T-helper 1 cell treated with Interleukin-12 subunit alpha and Interleukin-12 subunit beta and Interleukin-4 antibody, amounts not matched to agents 30 μg/mL and 1 μg/mL, for 36 hours (primary cell): ENCODE measurements at regions not wholly inside any gene's neighbourhood (a gene's known extent, or its start where the extent isn't known, plus 50 kb on each side); places are given as distances from the start of the nearest gene placed in this dataset.
"Not testable (repeated sequence)": the region's sequence is repeated elsewhere in the genome, so short reads cannot be mapped to it uniquely, and the experiment has no call there.

ENCODE experiments used
- H3K27ac Mint-ChIP-seq: one replicate; pipeline ENCODE4 v1.8.0; 2021; ENCODE audit warnings: mild to moderate bottlenecking, mixed read lengths
- H3K27me3 Mint-ChIP-seq: one replicate; pipeline ENCODE4 v1.8.0; 2021; ENCODE audit warnings: low read depth, mixed read lengths
- H3K36me3 Mint-ChIP-seq: one replicate; pipeline ENCODE4 v1.8.0; 2021; ENCODE audit warnings: low read depth, mixed read lengths
- H3K4me1 Mint-ChIP-seq: one replicate; pipeline ENCODE4 v1.8.0; 2021; ENCODE audit warnings: low read depth, mixed read lengths
- H3K4me3 Mint-ChIP-seq: one replicate; pipeline ENCODE4 v1.8.0; 2021; ENCODE audit warnings: mild to moderate bottlenecking, moderate library complexity, mixed read lengths
- H3K9me3 Mint-ChIP-seq: one replicate; pipeline ENCODE4 v1.8.0; 2021; ENCODE audit warnings: mixed read lengths

DNA sequence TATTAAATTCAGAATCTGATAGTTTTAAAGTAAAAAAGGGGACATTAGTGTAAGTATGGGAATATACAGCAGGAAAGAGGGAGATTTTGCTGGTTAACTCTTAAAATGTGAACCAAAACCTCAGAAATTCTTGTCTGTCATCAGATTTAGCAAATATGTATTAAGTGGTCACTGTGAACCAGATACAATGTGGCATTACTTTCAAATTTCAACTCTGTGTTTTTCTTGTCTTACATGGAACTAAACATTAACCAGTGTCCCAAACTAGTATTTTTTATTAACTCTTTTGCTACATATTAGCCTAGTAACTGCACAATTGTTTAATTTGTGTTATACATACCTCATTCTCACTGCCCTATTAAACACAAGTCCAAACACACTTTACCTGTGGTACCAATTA lies 259.9 kb upstream of the RASA1 start:
- Mint-ChIP-seq H3K4me3 (no peak overlapping the region), H3K27ac (no peak overlapping the region), H3K9me3 (no peaks in the 10 kb centered on the region), H3K36me3 (no peaks in the 10 kb centered on the region), H3K27me3 (peaks cover 14% of the 10 kb centered on the region), H3K4me1 (no peaks in the 10 kb centered on the region)

DNA sequence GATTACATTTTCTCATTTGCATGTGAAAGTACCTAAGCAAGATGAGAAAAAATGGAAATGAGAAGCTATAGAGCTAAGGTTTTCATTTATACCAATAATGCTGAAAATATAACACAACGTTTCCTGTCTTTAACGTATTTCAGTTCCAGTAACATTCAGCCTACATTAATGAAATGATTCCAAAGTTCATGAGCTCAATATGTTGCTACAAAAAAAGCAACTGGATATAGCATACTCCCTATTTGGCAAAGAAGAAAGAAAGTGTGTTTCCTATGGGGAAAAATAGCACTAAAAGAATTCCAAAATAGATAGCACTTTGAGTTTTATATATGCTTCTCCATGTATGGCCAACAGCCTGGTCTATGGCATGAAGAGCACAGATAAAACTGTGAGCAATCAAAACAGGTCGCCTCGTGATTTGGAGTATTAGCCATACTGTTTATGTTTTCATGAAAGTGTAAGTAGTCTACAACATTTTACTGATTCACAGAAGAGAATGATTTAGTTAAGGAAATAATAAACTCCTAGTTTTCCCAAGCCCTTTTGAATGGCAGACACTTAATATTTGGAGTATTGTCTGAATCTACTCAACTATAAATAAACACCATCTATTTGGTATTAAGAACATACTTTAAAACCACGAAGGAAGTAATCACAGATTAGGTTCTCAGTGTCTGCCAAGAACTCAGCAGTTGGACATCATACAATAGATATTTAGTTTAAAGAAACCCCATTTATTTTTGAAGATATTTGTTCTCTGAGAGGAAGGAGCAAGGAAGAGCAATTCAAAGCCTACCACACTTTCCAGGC lies 258.7 kb upstream of the RASA1 start:
- H3K27me3 Mint-ChIP-seq, result peaks cover 9% of the 10 kb centered on the region
- no peaks in the 10 kb centered on the region for H3K36me3 Mint-ChIP-seq
- no peak overlapping the region for H3K27ac Mint-ChIP-seq
- no peak overlapping the region for H3K4me3 Mint-ChIP-seq
- no peaks in the 10 kb centered on the region for H3K4me1 Mint-ChIP-seq
- no peaks in the 10 kb centered on the region for H3K9me3 Mint-ChIP-seq

DNA sequence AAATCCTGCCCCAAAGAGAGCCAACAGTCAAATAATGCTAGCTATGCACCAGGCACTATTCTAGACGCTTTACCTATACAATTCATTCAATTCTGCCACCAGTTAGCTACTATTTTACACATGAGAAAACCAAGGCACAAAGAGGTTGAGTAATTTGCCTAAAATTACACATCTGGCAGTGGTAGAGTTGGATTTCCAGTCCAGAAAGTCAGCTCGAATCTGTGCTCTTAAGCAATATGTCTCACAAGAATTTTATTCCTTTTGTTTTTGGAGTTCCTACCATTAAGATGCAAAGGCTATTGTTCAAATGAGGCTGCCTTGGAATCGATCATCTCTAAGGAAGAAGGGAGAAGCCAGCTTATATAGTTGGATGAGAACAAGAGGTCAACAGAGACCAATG lies 256.9 kb upstream of the RASA1 start:
- Mint-ChIP-seq H3K27me3 (peaks cover 12% of the 10 kb centered on the region), H3K4me3 (no peak overlapping the region), H3K4me1 (no peaks in the 10 kb centered on the region), H3K9me3 (no peaks in the 10 kb centered on the region), H3K36me3 (no peaks in the 10 kb centered on the region), H3K27ac (no peak overlapping the region)

DNA sequence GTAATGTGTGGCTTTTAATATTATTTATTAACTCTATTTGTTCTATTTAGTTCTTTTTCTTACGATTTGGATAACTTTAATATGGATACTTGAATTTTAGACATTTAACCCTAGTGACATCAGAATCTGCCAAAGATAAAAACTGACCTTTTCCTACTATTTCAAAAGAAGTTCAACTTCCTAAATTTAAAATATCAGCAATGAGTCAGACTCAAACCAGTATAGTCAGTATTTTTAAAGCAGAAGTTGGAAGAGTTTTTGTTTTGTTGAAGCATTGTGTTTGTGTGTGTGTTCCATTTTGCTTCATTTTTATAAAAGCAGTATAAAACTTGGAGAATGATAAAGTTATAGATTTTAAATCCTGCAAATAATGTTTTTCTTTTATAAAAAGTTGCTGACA lies 251.8 kb upstream of the RASA1 start:
- Mint-ChIP-seq H3K27me3 (peaks cover 12% of the 10 kb centered on the region), H3K27ac (no peak overlapping the region), H3K4me1 (peaks cover 12% of the 10 kb centered on the region), H3K4me3 (no peak overlapping the region), H3K36me3 (no peaks in the 10 kb centered on the region), H3K9me3 (no peaks in the 10 kb centered on the region)

DNA sequence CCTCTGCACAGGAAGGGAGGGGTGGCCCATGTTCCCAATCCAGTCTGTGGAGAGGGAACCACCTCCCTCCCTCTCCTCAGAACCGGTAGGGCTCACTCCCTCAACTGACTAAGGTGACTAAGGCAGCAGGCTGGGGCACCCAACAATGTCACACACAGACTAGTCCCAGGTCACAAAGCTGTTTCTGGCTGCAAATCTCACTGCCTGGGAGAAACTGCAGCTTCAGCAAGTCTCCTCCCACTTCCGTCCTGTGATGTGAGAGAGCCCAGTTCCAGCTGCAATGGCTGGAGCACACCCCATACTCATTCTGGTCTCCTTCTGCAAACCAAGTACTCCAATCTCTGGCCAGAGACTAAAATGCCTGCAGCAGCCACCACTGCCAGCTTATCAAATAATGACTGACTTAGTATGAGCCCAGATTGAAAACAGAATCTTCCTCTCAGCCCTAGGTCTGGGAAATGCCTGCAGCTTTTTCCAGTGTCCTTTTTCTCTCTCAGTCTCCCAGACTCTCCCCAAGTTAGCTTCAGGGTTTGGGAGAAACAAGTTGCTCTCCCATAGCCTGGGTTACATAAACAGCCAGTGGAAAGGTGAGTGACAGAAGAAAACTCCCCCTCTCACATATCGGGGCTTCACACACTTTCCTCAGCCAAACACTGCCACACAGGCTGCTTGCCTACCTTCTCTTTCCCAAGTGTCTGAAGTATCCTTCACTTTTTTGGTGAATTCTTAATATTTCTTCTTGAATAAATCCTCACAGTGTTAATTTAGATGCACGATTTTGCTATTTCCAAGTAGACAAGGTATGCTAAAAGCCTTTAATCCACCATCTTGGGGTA lies 247.4 kb upstream of the RASA1 start:
- no peak overlapping the region for H3K4me3 Mint-ChIP-seq
- H3K36me3 Mint-ChIP-seq, result no peaks in the 10 kb centered on the region
- H3K4me1 Mint-ChIP-seq, result peaks cover 12% of the 10 kb centered on the region
- H3K27me3 Mint-ChIP-seq, result peaks cover 12% of the 10 kb centered on the region
- H3K9me3 Mint-ChIP-seq, result no peaks in the 10 kb centered on the region
- no peak overlapping the region for H3K27ac Mint-ChIP-seq

DNA sequence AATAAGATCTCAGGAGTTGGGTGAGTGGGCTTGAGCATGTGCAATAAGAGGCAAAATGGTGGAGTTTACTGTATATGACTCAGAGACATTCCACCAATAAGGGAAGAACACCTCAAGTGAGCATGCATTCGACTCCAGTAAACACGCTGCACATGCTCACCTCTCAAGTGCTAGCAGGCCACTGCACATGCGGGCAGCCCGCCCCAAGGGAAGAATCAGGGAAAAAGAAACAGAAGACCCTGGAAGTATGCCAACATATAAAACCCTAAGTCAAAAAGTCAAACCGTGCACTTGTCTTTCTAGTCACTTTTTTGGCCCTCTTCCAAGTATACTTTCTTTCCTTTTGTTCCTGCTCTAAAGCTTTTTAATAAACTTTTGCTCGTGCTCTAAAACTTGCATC lies 245.3 kb upstream of the RASA1 start:
- Mint-ChIP-seq H3K4me1 (peaks cover 15% of the 10 kb centered on the region), H3K4me3 (no peak overlapping the region), H3K36me3 (no peaks in the 10 kb centered on the region), H3K9me3 (no peaks in the 10 kb centered on the region), H3K27ac (no peak overlapping the region), H3K27me3 (peaks cover 14% of the 10 kb centered on the region)

DNA sequence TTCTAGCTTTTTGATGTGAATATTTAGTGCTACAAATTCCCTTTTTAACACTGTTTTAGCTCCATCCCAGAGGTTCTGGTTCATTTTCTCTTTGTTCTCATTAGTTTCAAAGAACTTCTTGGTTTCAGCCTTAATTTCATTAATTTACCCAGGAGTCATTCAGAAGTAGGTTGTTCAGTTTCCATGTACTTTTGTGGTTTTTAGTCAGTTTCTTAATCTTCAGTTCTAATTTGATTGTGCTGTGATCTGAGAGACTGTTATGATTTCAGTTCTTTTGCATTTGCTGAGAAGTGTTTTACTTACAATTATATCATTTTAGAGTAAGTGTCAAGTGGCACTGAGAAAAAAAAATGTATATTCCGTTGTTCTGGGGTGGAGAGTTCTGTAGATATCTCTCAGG lies 240.1 kb upstream of the RASA1 start:
- Mint-ChIP-seq H3K4me1 (peaks cover 9% of the 10 kb centered on the region), H3K36me3 (no peaks in the 10 kb centered on the region), H3K27ac (no peak overlapping the region), H3K9me3 (no peaks in the 10 kb centered on the region), H3K4me3 (no peak overlapping the region), H3K27me3 (peaks cover 22% of the 10 kb centered on the region)

DNA sequence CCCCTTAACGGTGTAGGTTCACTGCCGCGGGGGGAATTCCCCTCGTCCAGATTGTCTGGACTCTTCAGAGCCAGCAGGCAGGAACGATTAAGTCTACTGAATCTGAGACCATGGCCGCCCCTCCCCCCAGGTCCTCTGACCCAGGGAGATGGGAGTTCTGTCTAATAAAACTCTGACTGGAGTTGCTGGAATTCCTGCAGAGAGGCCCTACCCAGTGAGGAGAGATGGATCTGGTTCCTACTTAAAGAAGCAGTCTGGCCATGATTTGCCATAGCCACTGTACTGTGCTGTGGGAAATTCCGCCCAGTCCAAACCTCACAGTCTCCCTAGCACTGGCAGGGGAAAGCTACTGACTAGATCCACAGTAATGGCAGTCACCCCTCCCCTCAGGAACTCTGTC lies 237.7 kb upstream of the RASA1 start:
- H3K27ac Mint-ChIP-seq, result no peak overlapping the region
- H3K36me3 Mint-ChIP-seq, result no peaks in the 10 kb centered on the region
- no peak overlapping the region for H3K4me3 Mint-ChIP-seq
- H3K4me1 Mint-ChIP-seq, result peaks cover 9% of the 10 kb centered on the region
- peaks cover 14% of the 10 kb centered on the region for H3K27me3 Mint-ChIP-seq
- H3K9me3 Mint-ChIP-seq, result no peaks in the 10 kb centered on the region

DNA sequence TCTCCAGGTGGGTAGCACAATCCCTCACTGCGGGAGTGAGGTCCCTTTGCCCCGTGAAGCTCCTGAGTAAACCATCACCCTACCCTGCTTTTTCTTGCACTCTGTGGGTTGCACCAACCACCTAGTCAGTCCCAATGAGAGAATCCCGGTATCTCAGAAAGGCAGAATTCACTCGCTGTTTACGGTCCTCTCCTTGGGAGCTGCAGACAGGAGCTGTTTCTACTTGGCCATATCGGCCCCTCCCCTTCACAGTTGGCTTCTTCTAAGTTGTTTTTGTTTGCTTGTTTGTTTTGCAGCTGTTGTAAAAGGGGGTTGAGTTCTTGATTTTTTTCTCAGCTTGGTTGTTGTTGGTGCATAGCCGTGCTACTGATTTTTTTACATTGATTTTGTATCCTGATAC lies 237.0 kb upstream of the RASA1 start:
- no peaks in the 10 kb centered on the region for H3K9me3 Mint-ChIP-seq
- H3K4me1 Mint-ChIP-seq, result peaks cover 9% of the 10 kb centered on the region
- H3K27ac Mint-ChIP-seq, result no peak overlapping the region
- H3K4me3 Mint-ChIP-seq, result no peak overlapping the region
- peaks cover 14% of the 10 kb centered on the region for H3K27me3 Mint-ChIP-seq
- no peaks in the 10 kb centered on the region for H3K36me3 Mint-ChIP-seq

DNA sequence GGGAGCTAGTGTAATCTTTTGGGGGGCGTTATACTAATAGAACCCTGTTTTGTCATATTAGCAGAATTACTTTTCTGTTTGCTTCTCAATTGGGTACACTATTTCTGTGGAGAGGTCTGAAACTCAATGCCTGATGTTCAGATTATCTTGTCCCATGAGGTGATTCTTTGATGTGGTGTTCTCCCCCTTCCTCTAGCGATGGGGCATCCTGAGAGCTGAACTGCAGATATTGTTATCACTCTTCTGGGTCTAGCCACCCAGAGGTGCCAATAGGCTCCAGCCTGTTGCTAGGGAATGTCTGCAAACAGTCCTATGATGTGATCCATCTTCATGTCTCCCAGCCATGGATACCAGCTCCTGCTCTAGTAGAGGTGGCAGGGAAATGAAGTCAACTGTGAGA lies 233.1 kb upstream of the RASA1 start:
- H3K4me3 Mint-ChIP-seq, result no peak overlapping the region
- H3K36me3 Mint-ChIP-seq, result no peaks in the 10 kb centered on the region
- peaks cover 6% of the 10 kb centered on the region for H3K9me3 Mint-ChIP-seq
- H3K27ac Mint-ChIP-seq, result no peak overlapping the region
- H3K27me3 Mint-ChIP-seq, result peaks cover 5% of the 10 kb centered on the region
- H3K4me1 Mint-ChIP-seq, result no peaks in the 10 kb centered on the region

DNA sequence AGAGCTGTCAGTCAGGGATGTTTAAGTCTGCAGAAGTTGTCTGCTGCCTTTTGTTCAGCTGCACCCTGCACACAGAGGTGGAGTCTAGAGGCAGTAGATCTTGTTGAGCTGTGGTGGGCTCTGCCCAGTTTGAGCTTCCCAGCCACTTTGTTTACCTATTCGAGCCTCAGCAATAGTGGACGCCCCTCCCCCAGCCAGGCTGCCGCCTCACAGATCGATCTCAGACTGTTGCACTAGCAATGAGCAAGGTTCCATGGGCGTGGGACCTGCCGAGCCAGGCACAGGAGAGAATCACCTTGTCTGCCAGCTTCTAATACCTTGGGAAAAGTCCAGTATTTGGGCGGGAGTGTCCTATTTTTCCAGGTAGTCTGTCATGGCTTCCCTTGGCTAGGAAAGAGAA lies 225.1 kb upstream of the RASA1 start:
- H3K4me1 Mint-ChIP-seq, result no peaks in the 10 kb centered on the region
- H3K27ac Mint-ChIP-seq, result no peak overlapping the region
- H3K27me3 Mint-ChIP-seq, result peaks cover 15% of the 10 kb centered on the region
- peaks cover 9% of the 10 kb centered on the region for H3K9me3 Mint-ChIP-seq
- H3K4me3 Mint-ChIP-seq, result no peak overlapping the region
- H3K36me3 Mint-ChIP-seq, result no peaks in the 10 kb centered on the region

DNA sequence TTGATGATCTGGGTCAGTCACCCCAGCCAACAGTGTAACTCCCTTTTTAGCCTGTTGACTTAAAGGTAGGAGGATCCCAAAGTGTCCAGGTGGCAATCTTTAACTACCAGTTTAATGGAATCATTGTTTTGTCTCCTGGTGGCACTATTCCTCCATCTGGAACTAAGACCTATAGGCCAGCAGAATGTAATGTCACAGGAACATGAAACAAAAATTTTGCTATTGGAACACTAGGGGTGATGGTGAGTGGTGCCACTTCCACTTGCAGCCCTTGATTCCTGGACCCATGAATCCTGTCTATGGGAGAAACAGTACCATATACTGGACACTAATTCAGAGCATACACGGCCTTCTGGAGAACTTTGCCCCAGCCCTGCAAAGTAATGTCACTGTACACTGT lies 219.5 kb upstream of the RASA1 start:
- Mint-ChIP-seq H3K4me3 (no peak overlapping the region), H3K9me3 (peaks cover 24% of the 10 kb centered on the region), H3K27ac (no peak overlapping the region), H3K36me3 (peaks cover 8% of the 10 kb centered on the region), H3K27me3 (peaks cover 6% of the 10 kb centered on the region), H3K4me1 (peaks cover 3% of the 10 kb centered on the region)

DNA sequence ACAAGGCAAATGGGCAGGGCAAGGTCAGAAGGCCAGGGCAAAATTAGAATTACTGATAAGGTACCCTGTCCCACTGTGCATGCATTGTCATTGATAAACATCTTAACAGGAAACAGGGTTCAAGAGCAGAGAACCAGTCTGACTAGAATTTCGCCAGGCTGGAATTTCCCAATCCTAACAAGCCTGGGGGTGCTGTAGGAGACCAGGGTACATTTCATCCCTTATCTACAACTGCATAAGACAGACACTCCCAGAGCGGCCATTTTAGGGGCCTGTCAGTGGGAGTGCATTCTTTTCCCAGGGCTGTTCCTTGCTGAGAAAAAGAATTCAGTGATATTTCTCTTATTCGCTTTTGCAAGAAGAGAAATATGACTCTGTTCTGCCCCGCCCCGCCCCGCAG lies 218.7 kb upstream of the RASA1 start:
- H3K36me3 Mint-ChIP-seq, H3K4me3 Mint-ChIP-seq, H3K27ac Mint-ChIP-seq, H3K27me3 Mint-ChIP-seq, H3K4me1 Mint-ChIP-seq: not testable (repeated sequence)
- H3K9me3 Mint-ChIP-seq, result peaks cover 26% of the 10 kb centered on the region

DNA sequence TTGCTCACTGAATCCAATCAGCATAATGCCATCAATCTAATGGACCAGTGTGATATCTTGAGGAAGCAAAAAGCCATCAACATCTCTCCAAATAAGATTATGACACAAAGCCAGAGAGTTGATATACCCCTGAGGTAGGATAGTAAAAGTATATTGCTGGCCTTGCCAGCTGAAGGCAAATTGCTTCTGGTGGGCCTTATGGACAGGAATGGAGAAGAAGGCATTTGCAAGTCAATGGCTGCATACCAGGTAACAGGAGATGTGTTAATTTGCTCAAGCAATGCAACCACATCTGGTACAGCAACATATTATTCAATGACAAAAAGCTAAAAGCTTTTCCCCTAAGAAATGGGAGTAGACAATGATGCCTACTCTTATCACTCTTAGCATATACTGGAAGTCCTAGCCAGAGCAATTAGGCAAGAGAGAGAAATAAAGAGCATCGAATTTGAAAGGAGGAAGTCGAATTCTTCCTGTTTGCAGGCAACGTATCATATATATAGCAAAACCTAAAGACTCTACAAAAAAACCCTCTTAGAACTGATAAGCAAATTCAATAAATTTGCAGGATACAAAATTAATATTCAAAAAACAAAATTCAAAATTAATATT lies 216.1 kb upstream of the RASA1 start:
- Mint-ChIP-seq H3K9me3 (peaks cover 26% of the 10 kb centered on the region), H3K36me3 (peaks cover 8% of the 10 kb centered on the region), H3K4me1 (peaks cover 3% of the 10 kb centered on the region), H3K27ac (no peak overlapping the region), H3K27me3 (no peaks in the 10 kb centered on the region), H3K4me3 (no peak overlapping the region)

DNA sequence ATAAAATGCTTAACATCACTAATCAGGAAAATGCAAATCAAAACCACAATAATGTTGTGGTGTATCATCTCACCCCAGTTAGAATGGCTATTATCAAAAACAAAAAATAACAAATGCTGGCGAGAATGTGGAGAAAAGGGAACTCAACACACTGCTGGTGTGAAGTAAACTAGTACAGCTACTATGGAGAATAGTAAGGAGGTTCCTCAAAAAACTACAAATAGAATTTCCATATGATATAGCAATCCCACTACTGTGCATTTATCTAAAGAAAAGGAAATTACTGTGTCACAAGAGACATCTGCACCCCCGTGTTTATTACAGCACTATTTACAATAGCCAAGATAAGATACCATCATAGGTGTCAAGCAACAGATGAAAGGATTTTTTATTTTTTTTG lies 214.5 kb upstream of the RASA1 start:
- H3K4me3 Mint-ChIP-seq, result no peak overlapping the region
- peaks cover 8% of the 10 kb centered on the region for H3K36me3 Mint-ChIP-seq
- H3K9me3 Mint-ChIP-seq, result peaks cover 26% of the 10 kb centered on the region
- H3K27ac Mint-ChIP-seq, result no peak overlapping the region
- H3K4me1 Mint-ChIP-seq, result peaks cover 3% of the 10 kb centered on the region
- H3K27me3 Mint-ChIP-seq, result no peaks in the 10 kb centered on the region
